ENCODE measurements at regions not wholly inside any gene's neighbourhood (a gene's known extent, or its start where the extent isn't known, plus 50 kb on each side); places are given as distances from the start of the nearest gene placed in this dataset.

DNA sequence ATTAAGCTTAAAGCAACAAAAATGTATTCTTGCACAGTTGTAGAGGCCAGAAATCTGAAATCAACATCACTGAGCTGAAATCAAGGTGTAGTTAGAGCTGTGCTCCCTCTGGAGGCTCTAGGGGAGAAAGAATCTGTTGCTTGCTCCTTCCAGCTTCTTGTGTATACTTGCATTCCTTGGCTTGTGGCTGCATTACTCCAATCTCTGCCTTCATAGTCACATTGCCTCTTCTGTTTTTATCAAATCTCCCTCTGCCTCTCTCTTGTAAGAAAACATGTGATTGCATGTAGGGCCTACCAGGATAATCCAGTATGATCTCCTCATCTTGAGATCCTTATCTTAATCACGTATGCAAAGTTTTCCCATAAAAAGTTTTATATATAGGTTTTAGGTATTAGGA lies 487.9 kb upstream of the SGO1 start:
- no peaks in the 10 kb centered on the region for H3K79me2 ChIP-seq (ENCODE audit: control insufficient read depth in 1 of 2, insufficient read depth in 2 of 2, low read length in 2 of 2)
- no peak overlapping the region for H4K5ac ChIP-seq (ENCODE audit: insufficient read length, low read depth, low read length)
- no peak overlapping the region for H3K4ac ChIP-seq (replicated peaks; ENCODE audit: insufficient read length, low read depth, low read length)
- WGBS, 2 experiments (ENCODE audit: extremely low coverage in 1 of 2, insufficient coverage in 1 of 2, insufficient read length in 1 of 2, insufficient replicate concordance in 2 of 2, low coverage in 1 of 2, low lambda C conversion rate in 2 of 2, missing lambda C conversion rate in 1 of 2): 100% methylated on average over 1 of the region's 1 CpG; no CpG with 5 or more reads in 1 of the 2 experiments
- H3K27ac ChIP-seq (ENCODE audit: low read depth, low read length): no peak overlapping the region
- H3K9me3 ChIP-seq (ENCODE audit: insufficient read depth in 2 of 2, low read depth in 1 of 2, low read length in 1 of 2): peaks cover 2 to 3% of the 10 kb centered on the region in 2 experiments; a peak in 1 of 4 replicates
- no peak overlapping the region for H4K8ac ChIP-seq (ENCODE audit: extremely low read depth, insufficient read depth, low read length)
- no peak overlapping the region for H3K56ac ChIP-seq (replicated peaks; ENCODE audit: insufficient read length, low read depth, low read length)
- no peaks in the 10 kb centered on the region for H3K79me1 ChIP-seq (ENCODE audit: low read depth, low read length)
- no peaks in the 10 kb centered on the region for H4K20me1 ChIP-seq (replicated peaks in 1 of 2; ENCODE audit: control insufficient read depth in 1 of 2, insufficient read depth in 2 of 2, low read length in 2 of 2)
- H3K4me2 ChIP-seq (ENCODE audit: insufficient read depth in 1 of 2, low read depth in 2 of 2, low read length in 2 of 2): no peak overlapping the region
- FAIRE-seq (no peak), DNase-seq (ENCODE audit: low read depth in 1 of 2, low spot score in 2 of 2) (no peak)
- no peaks in the 10 kb centered on the region for H3K4me1 ChIP-seq (replicated peaks in 1 of 4; ENCODE audit: control insufficient read depth in 3 of 4, insufficient read depth in 4 of 4, low read length in 3 of 4)
- no peak overlapping the region for H2BK120ac ChIP-seq (replicated peaks; ENCODE audit: low read depth, low read length)
- H3K36me3 ChIP-seq (ENCODE audit: control insufficient read depth in 2 of 4, insufficient read depth in 4 of 4, low read length in 3 of 4): no peaks in the 10 kb centered on the region
- H3K27me3 ChIP-seq (replicated peaks in 1 of 4; ENCODE audit: control insufficient read depth in 3 of 4, extremely low read depth in 1 of 4, insufficient read depth in 3 of 4, low read length in 3 of 4): no peaks in the 10 kb centered on the region
- no peak overlapping the region for H3K14ac ChIP-seq (ENCODE audit: insufficient read length)
- H3K23ac ChIP-seq (ENCODE audit: insufficient read length): no peak overlapping the region
- no peak overlapping the region for H4K91ac ChIP-seq (replicated peaks; ENCODE audit: insufficient read length, low read length)
- H3K18ac ChIP-seq (ENCODE audit: extremely low read depth, low read length): no peak overlapping the region
- H2BK15ac ChIP-seq (ENCODE audit: low read length): no peak overlapping the region
- TF ChIP-seq RAD21 (IDR thresholded peaks at IDR 0.05 in 1 of 2, conservative IDR thresholded peaks at IDR 0.05 in 1 of 2; ENCODE audit: low read depth in 2 of 2, low read length in 2 of 2): peak in 1 of 2 experiments; percentile 3; a peak in 1 of 4 replicates
- no peak for TF ChIP-seq BACH1 (IDR thresholded peaks at IDR 0.05; ENCODE audit: low read length)
- TF ChIP-seq, protein P1, sequence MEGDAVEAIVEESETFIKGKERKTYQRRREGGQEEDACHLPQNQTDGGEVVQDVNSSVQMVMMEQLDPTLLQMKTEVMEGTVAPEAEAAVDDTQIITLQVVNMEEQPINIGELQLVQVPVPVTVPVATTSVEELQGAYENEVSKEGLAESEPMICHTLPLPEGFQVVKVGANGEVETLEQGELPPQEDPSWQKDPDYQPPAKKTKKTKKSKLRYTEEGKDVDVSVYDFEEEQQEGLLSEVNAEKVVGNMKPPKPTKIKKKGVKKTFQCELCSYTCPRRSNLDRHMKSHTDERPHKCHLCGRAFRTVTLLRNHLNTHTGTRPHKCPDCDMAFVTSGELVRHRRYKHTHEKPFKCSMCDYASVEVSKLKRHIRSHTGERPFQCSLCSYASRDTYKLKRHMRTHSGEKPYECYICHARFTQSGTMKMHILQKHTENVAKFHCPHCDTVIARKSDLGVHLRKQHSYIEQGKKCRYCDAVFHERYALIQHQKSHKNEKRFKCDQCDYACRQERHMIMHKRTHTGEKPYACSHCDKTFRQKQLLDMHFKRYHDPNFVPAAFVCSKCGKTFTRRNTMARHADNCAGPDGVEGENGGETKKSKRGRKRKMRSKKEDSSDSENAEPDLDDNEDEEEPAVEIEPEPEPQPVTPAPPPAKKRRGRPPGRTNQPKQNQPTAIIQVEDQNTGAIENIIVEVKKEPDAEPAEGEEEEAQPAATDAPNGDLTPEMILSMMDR (IDR thresholded peaks at IDR 0.05; ENCODE audit: control extremely low read depth in 1 of 3, insufficient read depth in 1 of 3, low read depth in 1 of 3, low read length in 3 of 3): no peak
- TF ChIP-seq BCL11A (IDR thresholded peaks at IDR 0.05; ENCODE audit: low read depth in 2 of 2, low read length in 2 of 2): no peak
- H3K23me2 ChIP-seq (ENCODE audit: low read depth, low read length): no peaks in the 10 kb centered on the region
- no peak overlapping the region for H2BK12ac ChIP-seq (ENCODE audit: low read depth, low read length)
- H2AFZ ChIP-seq (ENCODE audit: low read length): no peak overlapping the region
- POLR2A ChIA-PET (ENCODE audit: partially characterized antibody): no interaction called here
- H2BK5ac ChIP-seq (ENCODE audit: low read depth, low read length): no peak overlapping the region
- H3K9ac ChIP-seq (replicated peaks in 1 of 4; ENCODE audit: extremely low read depth in 1 of 4, low read depth in 3 of 4, low read length in 3 of 4): no peak overlapping the region
- H2AK5ac ChIP-seq (ENCODE audit: low read depth, low read length): no peak overlapping the region
- H2BK20ac ChIP-seq (ENCODE audit: low read length): no peak overlapping the region
- H3K4me3 ChIP-seq (ENCODE audit: extremely low read depth in 1 of 4, insufficient read depth in 2 of 4, low read depth in 3 of 4, low read length in 4 of 4): no peak overlapping the region
- CTCF ChIA-PET (ENCODE audit: partially characterized antibody): no interaction called here
